ENCODE measurements at regions not wholly inside any gene's neighbourhood (a gene's known extent, or its start where the extent isn't known, plus 50 kb on each side); places are given as distances from the start of the nearest gene placed in this dataset.

GRCh38 chr5:124403281-124403680 lies 343.2 kb downstream of the ZNF608 start:
- Histone ChIP-seq H3K4me3 (ENCODE audit: low read depth in 1 of 2, low read length in 2 of 2) (no peak overlapping the region), H3K36me3 (ENCODE audit: control insufficient read depth in 2 of 2, insufficient read depth in 2 of 2, low read length in 1 of 2) (no peaks in the 10 kb centered on the region), H3K27ac (ENCODE audit: low read depth in 2 of 2, low read length in 1 of 2) (peak overlapping the region in 1 of 2 donors; percentile 57), H3K27me3 (ENCODE audit: control insufficient read depth in 1 of 2, insufficient read depth in 2 of 2, low read length in 2 of 2) (no peaks in the 10 kb centered on the region), H3K4me1 (ENCODE audit: control insufficient read depth in 2 of 2, insufficient read depth in 2 of 2, low read length in 1 of 2) (no peaks in the 10 kb centered on the region), H3K9me3 (ENCODE audit: control insufficient read depth in 2 of 2, insufficient read depth in 1 of 2, low read depth in 1 of 2, low read length in 1 of 2) (no peaks in the 10 kb centered on the region)
- WGBS, 2 donors, result 91 to 92% methylated on average over 2 of the region's 2 CpGs

GRCh38 chr5:124402144-124402581 lies 344.3 kb downstream of the ZNF608 start:
- no peaks in the 10 kb centered on the region for H3K4me1 ChIP-seq (ENCODE audit: control insufficient read depth in 2 of 2, insufficient read depth in 2 of 2, low read length in 1 of 2)
- H3K27me3 ChIP-seq (ENCODE audit: control insufficient read depth in 1 of 2, insufficient read depth in 2 of 2, low read length in 2 of 2), result no peaks in the 10 kb centered on the region
- H3K27ac ChIP-seq (ENCODE audit: low read depth in 2 of 2, low read length in 1 of 2), result peak overlapping the region; percentile 5 to 57
- no peaks in the 10 kb centered on the region for H3K9me3 ChIP-seq (ENCODE audit: control insufficient read depth in 2 of 2, insufficient read depth in 1 of 2, low read depth in 1 of 2, low read length in 1 of 2)
- no peaks in the 10 kb centered on the region for H3K36me3 ChIP-seq (ENCODE audit: control insufficient read depth in 2 of 2, insufficient read depth in 2 of 2, low read length in 1 of 2)
- WGBS, 2 donors, result 23 to 33% methylated on average over 3 of the region's 3 CpGs
- peak overlapping the region in 1 of 2 donors; percentile 11 for H3K4me3 ChIP-seq (ENCODE audit: low read depth in 1 of 2, low read length in 2 of 2)

GRCh38 chr5:124401476-124402143 lies 344.8 kb downstream of the ZNF608 start:
- H3K27ac ChIP-seq (ENCODE audit: low read depth in 2 of 2, low read length in 1 of 2), result peak overlapping the region; percentile 26 to 81
- no peaks in the 10 kb centered on the region for H3K27me3 ChIP-seq (ENCODE audit: control insufficient read depth in 1 of 2, insufficient read depth in 2 of 2, low read length in 2 of 2)
- peak overlapping the region in 1 of 2 donors; percentile 11 for H3K4me3 ChIP-seq (ENCODE audit: low read depth in 1 of 2, low read length in 2 of 2)
- no peaks in the 10 kb centered on the region for H3K36me3 ChIP-seq (ENCODE audit: control insufficient read depth in 2 of 2, insufficient read depth in 2 of 2, low read length in 1 of 2)
- 49% methylated on average over 6 of the region's 6 CpGs for WGBS, 2 donors
- no peaks in the 10 kb centered on the region for H3K9me3 ChIP-seq (ENCODE audit: control insufficient read depth in 2 of 2, insufficient read depth in 1 of 2, low read depth in 1 of 2, low read length in 1 of 2)
- H3K4me1 ChIP-seq (ENCODE audit: control insufficient read depth in 2 of 2, insufficient read depth in 2 of 2, low read length in 1 of 2), result no peaks in the 10 kb centered on the region

- Histone ChIP-seq H3K27ac (ENCODE audit: low read depth in 2 of 2, low read length in 1 of 2) (no peak overlapping the region), H3K4me1 (ENCODE audit: control insufficient read depth in 2 of 2, insufficient read depth in 2 of 2, low read length in 1 of 2) (peaks cover 0 to 2% of the 10 kb centered on the region in 2 donors), H3K36me3 (ENCODE audit: control insufficient read depth in 2 of 2, insufficient read depth in 2 of 2, low read length in 1 of 2) (no peaks in the 10 kb centered on the region), H3K4me3 (ENCODE audit: low read depth in 1 of 2, low read length in 2 of 2) (no peak overlapping the region), H3K9me3 (ENCODE audit: control insufficient read depth in 2 of 2, insufficient read depth in 1 of 2, low read depth in 1 of 2, low read length in 1 of 2) (no peaks in the 10 kb centered on the region), H3K27me3 (ENCODE audit: control insufficient read depth in 1 of 2, insufficient read depth in 2 of 2, low read length in 2 of 2) (no peaks in the 10 kb centered on the region)
- 69 to 83% methylated on average over 3 of the region's 3 CpGs for WGBS, 2 donors
Measured at GRCh38 chr5:124399426-124399961, 346.9 kb downstream of the ZNF608 start.

GRCh38 chr5:124398460-124398859 lies 348.0 kb downstream of the ZNF608 start:
- no peak overlapping the region for H3K4me3 ChIP-seq (ENCODE audit: low read depth in 1 of 2, low read length in 2 of 2)
- H3K27me3 ChIP-seq (ENCODE audit: control insufficient read depth in 1 of 2, insufficient read depth in 2 of 2, low read length in 2 of 2), result no peaks in the 10 kb centered on the region
- no peaks in the 10 kb centered on the region for H3K9me3 ChIP-seq (ENCODE audit: control insufficient read depth in 2 of 2, insufficient read depth in 1 of 2, low read depth in 1 of 2, low read length in 1 of 2)
- H3K27ac ChIP-seq (ENCODE audit: low read depth in 2 of 2, low read length in 1 of 2), result no peak overlapping the region
- peaks cover 0 to 2% of the 10 kb centered on the region in 2 donors for H3K4me1 ChIP-seq (ENCODE audit: control insufficient read depth in 2 of 2, insufficient read depth in 2 of 2, low read length in 1 of 2)
- 60 to 64% methylated on average over 2 of the region's 2 CpGs for WGBS, 2 donors
- H3K36me3 ChIP-seq (ENCODE audit: control insufficient read depth in 2 of 2, insufficient read depth in 2 of 2, low read length in 1 of 2), result no peaks in the 10 kb centered on the region

GRCh38 chr5:124397317-124397716 lies 349.1 kb downstream of the ZNF608 start:
- Histone ChIP-seq H3K9me3 (ENCODE audit: control insufficient read depth in 2 of 2, insufficient read depth in 1 of 2, low read depth in 1 of 2, low read length in 1 of 2) (no peaks in the 10 kb centered on the region), H3K27ac (ENCODE audit: low read depth in 2 of 2, low read length in 1 of 2) (no peak overlapping the region), H3K36me3 (ENCODE audit: control insufficient read depth in 2 of 2, insufficient read depth in 2 of 2, low read length in 1 of 2) (no peaks in the 10 kb centered on the region), H3K27me3 (ENCODE audit: control insufficient read depth in 1 of 2, insufficient read depth in 2 of 2, low read length in 2 of 2) (no peaks in the 10 kb centered on the region), H3K4me1 (ENCODE audit: control insufficient read depth in 2 of 2, insufficient read depth in 2 of 2, low read length in 1 of 2) (peaks cover 0 to 2% of the 10 kb centered on the region in 2 donors), H3K4me3 (ENCODE audit: low read depth in 1 of 2, low read length in 2 of 2) (no peak overlapping the region)
- 93 to 94% methylated on average over 2 of the region's 2 CpGs for WGBS, 2 donors

GRCh38 chr5:124395926-124396325 lies 350.5 kb downstream of the ZNF608 start:
- WGBS, 2 donors, result 66 to 74% methylated on average over 5 of the region's 5 CpGs
- Histone ChIP-seq H3K36me3 (ENCODE audit: control insufficient read depth in 2 of 2, insufficient read depth in 2 of 2, low read length in 1 of 2) (no peaks in the 10 kb centered on the region), H3K4me1 (ENCODE audit: control insufficient read depth in 2 of 2, insufficient read depth in 2 of 2, low read length in 1 of 2) (peaks cover 0 to 2% of the 10 kb centered on the region in 2 donors), H3K9me3 (ENCODE audit: control insufficient read depth in 2 of 2, insufficient read depth in 1 of 2, low read depth in 1 of 2, low read length in 1 of 2) (no peaks in the 10 kb centered on the region), H3K4me3 (ENCODE audit: low read depth in 1 of 2, low read length in 2 of 2) (no peak overlapping the region), H3K27ac (ENCODE audit: low read depth in 2 of 2, low read length in 1 of 2) (no peak overlapping the region), H3K27me3 (ENCODE audit: control insufficient read depth in 1 of 2, insufficient read depth in 2 of 2, low read length in 2 of 2) (no peaks in the 10 kb centered on the region)

- Histone ChIP-seq H3K27ac (ENCODE audit: low read depth in 2 of 2, low read length in 1 of 2) (no peak overlapping the region), H3K36me3 (ENCODE audit: control insufficient read depth in 2 of 2, insufficient read depth in 2 of 2, low read length in 1 of 2) (no peaks in the 10 kb centered on the region), H3K27me3 (ENCODE audit: control insufficient read depth in 1 of 2, insufficient read depth in 2 of 2, low read length in 2 of 2) (no peaks in the 10 kb centered on the region), H3K4me3 (ENCODE audit: low read depth in 1 of 2, low read length in 2 of 2) (no peak overlapping the region), H3K4me1 (ENCODE audit: control insufficient read depth in 2 of 2, insufficient read depth in 2 of 2, low read length in 1 of 2) (peaks cover 0 to 2% of the 10 kb centered on the region in 2 donors), H3K9me3 (ENCODE audit: control insufficient read depth in 2 of 2, insufficient read depth in 1 of 2, low read depth in 1 of 2, low read length in 1 of 2) (no peaks in the 10 kb centered on the region)
- WGBS, 2 donors, result 73 to 79% methylated on average over 11 of the region's 11 CpGs
Measured at GRCh38 chr5:124395287-124395686, 351.2 kb downstream of the ZNF608 start.

- Histone ChIP-seq H3K4me3 (ENCODE audit: low read depth in 1 of 2, low read length in 2 of 2) (no peak overlapping the region), H3K27me3 (ENCODE audit: control insufficient read depth in 1 of 2, insufficient read depth in 2 of 2, low read length in 2 of 2) (no peaks in the 10 kb centered on the region), H3K36me3 (ENCODE audit: control insufficient read depth in 2 of 2, insufficient read depth in 2 of 2, low read length in 1 of 2) (no peaks in the 10 kb centered on the region), H3K27ac (ENCODE audit: low read depth in 2 of 2, low read length in 1 of 2) (no peak overlapping the region), H3K4me1 (ENCODE audit: control insufficient read depth in 2 of 2, insufficient read depth in 2 of 2, low read length in 1 of 2) (peaks cover 0 to 2% of the 10 kb centered on the region in 2 donors), H3K9me3 (ENCODE audit: control insufficient read depth in 2 of 2, insufficient read depth in 1 of 2, low read depth in 1 of 2, low read length in 1 of 2) (no peaks in the 10 kb centered on the region)
- WGBS, 2 donors, result 80 to 82% methylated on average over 9 of the region's 9 CpGs
Measured at GRCh38 chr5:124394700-124395245, 351.7 kb downstream of the ZNF608 start.

Data from esophagus (tissue), 2 donors.